Colon (tissue), 2 donors: ENCODE measurements at regions not wholly inside any gene's neighbourhood (a gene's known extent, or its start where the extent isn't known, plus 50 kb on each side); places are given as distances from the start of the nearest gene placed in this dataset.

Source experiments
- FAIRE-seq: peaks from 2 replicates; lab custom pipeline; 2012; peaks lifted over from hg19 to GRCh38; lab: Jason Lieb, UNC
- donor health status: control.
- donor health status: control.

DNA sequence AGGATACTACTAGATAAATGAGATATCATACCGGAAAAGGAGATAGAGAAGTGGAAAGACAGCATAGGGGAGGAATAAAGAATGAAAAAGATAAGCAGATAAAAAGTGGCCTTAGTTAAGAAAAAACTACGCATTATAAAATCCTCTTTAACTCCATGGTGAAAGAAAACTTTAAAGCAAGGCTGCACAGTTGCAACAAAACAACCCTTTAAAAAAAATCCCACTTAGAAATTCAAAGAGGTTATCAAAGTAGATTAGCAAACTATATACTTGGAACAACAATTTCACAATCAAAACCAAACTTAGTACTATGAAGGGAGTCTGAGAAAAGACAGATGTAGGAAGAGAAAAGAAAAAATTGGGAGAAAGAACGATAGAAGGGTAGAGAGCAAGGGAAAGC, 133.4 kb upstream of the OSR1 start:
- no peak for FAIRE-seq

DNA sequence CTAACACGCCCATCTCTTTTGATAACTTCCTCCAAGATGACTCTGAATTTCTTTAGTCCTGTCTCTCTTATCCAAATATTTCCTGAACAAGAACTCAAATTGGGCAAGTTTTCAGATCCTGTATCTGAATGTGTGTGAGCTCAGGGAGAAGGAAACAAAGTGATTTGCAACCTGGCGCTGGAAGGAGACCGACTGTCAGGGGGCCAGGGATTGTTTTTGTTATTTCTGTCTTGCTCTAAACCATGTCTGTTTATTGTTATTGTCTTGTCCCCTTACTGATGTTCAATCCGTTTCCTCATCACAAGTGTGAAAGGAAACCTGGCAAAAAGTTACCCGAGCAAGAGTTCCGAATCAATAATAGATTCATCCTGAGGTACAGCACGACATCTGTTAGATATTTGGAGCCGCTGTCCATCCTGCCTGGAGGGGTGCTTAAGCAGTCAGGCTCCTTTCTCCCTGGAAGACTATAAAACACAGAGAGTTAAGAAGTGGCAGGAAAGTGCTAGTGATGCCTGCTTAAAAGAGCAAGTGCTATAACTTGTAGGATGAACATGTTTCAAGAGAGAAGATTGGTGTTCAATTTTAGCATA, 132.5 kb upstream of the OSR1 start:
- no peak for FAIRE-seq

DNA sequence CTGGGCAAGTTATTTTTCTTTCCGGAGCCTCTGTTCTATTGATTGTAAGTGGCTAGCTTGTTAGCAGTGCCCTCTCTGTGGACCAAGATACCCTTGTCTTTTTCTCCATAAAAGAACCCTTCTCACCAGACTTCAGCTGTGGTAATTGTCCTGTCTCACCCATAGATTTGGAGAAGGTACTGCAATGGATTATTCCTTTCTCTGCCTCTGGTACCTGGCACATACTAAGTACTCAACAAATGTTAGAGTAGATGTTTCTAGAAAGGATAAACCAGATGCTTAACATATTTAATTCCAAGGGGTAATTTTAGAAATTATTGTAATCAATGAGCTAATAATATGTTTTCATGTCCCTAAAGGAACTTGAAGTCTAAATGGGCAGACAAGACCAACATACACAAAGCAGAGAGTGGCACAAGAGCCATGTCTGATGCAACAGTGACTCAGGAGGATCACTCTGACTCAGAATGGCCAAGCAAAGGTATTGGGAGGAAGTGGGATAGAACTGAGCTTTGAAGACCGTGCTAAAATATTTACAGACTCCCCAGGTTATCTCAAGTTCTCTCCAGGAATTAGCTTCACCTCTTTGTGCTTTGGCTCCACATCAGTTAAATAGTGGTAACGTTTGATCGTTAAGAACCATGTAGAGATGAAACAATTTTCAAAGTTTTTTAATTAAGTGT, 129.7 kb upstream of the OSR1 start:
- no peak for FAIRE-seq

DNA sequence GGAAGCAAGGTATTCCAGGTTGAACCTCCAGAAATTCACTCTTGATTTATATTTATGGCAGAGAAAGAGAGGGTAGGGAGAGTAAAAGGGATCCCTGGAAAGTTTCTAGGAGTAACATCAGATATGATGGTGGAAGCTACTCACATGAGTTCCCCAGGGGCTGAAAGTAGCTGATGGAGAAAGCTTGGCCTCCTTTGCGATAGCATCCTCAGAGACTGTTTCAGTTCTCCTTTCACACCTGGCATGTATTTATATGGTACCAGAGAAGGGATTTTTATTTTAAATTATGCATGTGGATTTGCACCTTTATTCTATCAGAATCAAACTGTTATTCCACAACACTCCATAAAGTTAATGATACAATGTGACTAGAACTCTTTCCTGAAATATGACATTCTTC, 126.3 kb upstream of the OSR1 start:
- no peak for FAIRE-seq

DNA sequence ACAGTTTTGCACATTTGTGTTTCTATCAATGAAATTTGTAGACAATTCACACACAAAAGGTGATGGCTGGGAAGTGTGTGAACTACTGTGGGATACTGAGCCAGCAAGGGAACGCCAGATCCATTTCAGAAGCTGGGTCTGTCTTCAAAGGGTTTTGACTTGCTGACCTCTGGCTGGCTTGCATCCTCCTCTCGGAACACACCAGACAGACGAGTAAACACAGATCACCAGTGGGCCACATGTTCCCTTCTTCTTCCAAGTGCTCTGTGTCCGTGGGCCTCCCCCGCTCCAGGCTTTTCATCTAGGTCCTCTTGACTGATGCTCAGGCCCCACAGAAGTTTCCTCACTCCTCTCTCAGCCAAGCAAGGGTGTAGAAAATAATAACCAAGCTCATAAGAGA, 122.2 kb upstream of the OSR1 start:
- no peak for FAIRE-seq

DNA sequence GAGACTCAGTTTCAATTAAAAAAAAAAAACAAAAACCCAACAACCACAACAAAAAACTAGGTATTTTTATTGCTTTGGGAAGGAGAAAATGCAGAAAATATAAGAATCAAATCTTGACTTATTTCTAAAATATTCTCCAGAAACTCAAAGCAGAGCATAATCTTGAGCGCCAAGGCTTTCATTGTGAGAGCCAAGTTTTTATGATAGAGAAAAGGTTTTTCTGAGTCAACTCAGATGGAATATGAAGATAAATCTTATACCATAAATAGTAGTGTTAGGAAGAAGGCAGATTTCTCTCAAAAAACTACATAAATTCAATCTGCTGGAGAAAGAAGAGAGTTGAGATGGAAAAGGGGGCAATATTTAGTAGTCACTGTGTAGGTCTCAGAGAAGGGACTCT, 121.2 kb upstream of the OSR1 start:
- FAIRE-seq: no peak

DNA sequence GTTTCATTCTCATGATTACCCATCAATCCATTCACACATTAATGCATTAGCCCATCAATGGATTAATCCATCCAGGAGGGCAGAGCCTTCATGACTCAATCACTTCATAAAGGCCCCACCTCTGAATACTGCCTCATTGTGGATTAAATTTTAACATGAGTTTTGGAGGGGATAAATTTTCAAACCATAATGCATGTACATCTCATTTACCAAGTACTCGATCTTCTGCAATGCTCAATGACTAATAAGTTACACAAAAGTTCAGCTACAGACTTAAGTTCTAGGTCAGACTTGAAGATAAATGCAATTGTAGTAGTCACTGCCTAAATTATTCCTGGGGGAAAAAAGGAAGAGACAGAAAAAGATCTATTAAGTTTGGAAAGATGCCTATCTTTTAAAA, 120.0 kb upstream of the OSR1 start:
- no peak for FAIRE-seq

DNA sequence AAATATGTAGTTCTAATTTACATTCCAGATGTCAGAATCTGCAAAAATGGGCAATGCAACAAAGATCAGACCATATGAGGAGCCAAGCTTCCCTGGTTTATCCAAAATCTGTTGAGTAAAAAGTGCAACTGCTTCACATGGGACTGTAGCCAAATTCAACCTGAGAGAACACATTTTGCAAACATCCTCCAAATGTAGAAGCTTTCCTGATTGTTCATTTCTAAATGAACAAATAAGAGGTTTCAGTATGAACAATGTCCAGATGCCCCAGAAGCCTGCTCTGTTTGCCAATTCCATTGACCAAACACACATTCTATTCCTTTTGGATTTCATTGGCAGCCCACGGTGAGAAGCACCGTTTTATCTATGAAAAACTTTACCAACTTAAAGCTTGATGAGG, 117.9 kb upstream of the OSR1 start:
- no peak for FAIRE-seq

DNA sequence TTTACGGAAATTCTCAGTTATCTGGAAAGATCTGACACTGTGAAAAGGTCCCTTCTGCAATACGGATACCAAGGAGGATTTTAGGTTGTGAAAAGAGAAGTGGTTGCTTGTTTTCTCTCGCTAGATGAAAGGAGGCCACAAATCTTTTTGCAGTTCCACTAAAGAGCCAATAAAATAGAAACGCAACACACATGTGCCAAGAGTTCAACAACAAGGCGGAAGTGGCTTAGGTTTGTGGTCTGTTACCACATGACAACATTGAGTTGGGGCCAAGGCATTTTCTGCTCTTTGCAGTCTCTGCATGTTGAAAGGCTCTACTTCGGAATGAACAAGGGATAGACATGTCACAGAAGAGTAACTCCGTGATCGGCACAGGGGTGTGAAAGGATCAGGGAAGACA, 115.7 kb upstream of the OSR1 start:
- FAIRE-seq: no peak

DNA sequence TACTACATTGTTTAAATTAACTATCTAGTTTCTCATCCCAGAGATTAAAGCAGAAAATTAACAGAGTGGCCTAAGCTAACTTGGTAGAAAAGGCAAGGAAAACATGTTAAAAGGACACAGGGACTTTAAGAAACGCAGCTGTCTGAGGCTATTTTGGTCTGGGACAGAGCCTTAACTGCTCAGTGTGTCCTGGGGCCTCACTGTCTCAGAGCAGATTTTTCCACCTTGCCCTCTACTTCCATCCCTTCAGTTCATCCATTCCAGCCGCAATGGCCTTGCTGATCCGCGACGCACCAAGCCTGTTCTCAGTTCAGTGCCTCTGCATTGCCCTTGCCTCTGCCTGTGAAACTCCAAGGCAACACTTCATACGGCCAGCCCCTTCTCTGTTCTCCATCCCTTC, 114.9 kb upstream of the OSR1 start:
- FAIRE-seq: no peak

DNA sequence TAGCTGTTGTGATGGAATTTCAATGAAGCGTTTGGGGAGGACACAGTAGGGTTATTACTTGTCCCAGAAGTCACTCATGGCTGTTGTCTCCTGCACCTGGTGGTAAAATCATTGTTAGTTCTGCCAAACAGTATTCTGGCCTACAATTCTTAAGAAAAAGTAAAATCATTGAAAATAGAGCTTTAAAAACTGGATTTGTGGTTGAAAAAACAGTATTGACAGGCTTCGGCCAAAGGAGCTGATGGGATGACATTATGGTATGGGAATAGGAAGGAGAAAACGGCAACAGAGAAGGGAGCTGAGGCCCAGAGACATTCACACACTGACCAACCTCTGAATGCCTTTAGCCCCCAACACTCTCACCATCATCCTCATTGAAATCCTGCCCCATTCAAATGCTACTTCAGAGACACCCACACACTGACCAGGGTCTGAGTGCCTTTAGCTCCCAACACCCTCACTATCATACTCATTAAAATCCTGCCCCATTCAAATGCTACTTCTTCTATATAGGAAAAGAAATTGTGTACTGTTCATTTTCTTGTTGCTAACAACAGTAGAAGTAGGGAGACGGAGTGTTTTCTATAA, 114.1 kb upstream of the OSR1 start:
- no peak for FAIRE-seq

DNA sequence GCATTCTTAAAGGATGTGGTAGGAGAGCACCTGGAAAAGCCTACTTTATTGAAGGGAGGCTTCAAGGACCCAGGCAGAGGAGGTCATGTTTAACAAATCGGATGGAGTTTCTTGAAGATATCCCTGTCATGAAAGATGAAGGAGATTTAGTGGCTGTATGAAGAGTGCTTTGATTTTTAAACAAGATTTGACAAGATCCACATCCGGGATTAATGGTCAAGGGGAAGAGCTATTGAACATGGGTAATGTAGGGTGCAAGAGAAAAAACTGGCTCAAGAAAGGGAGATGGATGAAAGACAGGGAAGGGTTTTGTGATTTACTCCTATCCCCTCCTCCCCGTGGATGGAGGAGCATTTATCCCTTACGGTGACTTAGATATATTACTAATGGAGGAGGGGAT, 113.1 kb upstream of the OSR1 start:
- FAIRE-seq: no peak

DNA sequence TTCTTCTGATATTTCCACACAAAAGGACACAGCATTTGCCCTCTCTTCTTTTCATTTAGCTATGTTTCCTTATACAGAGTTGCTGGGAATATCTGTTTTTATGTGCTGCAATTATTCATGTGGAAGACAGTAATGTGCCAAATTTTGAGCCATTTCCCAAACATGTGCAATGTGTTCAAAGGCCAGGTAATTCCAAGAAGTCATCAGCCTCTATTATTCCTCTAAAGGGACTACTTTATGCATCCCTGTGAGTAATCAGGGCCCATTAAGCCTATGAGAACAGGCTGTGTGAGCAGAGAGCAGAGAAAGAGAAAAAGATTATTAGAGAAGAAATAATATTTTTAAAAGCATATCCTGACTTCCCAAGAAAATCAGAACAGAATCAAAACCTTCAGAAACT, 107.6 kb upstream of the OSR1 start:
- no peak for FAIRE-seq

DNA sequence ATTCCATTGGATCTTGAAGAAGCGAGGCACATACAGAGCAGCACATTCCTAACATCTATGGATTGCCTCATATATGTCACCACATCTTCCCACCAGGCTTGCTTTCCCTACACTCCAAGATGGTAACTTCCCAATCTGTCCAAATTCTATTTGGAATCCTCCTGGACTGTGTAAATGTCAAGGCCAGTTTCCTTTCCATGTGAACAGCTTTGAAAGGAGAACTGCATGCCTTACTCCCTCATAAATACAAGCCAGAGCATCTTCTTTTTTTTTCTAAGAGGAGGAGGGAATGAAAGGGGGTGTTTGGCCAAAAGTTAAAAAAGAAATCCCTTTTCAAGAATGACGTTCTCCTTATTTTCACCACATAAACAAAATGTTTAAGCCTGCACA, 103.8 kb upstream of the OSR1 start:
- FAIRE-seq: no peak

DNA sequence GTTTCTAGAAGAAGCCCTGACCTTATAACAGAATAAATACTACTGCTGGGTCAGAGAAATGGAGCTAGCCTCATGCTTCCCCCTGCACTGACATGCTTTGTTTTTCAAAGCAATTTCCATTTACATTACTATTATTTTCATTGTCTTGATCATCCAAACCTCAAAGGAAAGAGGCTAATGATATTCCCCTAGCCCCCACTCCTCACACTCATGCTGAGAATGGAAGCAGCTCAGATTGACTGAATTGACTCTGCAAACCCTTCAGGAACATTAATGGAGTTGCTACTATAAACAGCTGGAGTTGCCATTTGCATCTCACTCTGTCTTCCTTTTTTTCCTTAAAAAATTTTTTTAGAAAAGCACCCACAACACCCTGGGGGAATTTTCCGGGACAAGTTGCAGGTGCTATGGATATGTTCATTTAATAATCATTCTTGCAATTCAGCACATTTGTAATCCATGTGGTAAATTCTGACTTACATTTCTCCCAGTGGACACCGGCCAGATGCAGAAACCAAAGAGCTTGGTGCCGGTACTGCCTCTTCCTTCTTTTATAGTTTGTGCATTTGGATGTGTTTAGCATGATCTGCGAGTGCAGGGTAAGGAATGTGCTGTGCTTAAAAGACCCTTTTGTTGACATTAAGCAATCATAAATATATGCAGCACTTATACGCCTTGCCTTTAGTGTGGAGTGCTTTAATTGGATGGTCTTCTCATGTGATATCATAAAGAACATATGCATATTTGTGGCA, 103.3 kb upstream of the OSR1 start:
- FAIRE-seq: no peak

DNA sequence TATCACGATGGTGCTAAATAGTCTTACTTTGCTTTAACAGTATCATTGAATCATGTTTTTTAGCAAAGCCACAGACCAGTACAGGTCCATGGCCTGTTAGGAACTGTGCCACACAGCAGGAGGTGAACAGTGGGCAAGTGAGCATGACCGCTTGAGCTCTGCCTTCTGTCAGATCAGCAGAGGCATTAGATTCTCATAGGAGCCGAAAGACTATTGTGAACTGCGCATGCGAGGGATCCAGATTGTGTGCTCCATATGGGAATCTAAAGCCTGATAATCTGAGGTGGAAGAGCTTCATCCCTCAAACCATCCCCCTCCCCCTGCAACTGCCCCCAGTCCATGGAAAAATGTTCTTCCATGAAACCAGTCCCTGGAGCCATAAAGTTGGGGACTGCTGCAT, 102.3 kb upstream of the OSR1 start:
- FAIRE-seq: no peak

DNA sequence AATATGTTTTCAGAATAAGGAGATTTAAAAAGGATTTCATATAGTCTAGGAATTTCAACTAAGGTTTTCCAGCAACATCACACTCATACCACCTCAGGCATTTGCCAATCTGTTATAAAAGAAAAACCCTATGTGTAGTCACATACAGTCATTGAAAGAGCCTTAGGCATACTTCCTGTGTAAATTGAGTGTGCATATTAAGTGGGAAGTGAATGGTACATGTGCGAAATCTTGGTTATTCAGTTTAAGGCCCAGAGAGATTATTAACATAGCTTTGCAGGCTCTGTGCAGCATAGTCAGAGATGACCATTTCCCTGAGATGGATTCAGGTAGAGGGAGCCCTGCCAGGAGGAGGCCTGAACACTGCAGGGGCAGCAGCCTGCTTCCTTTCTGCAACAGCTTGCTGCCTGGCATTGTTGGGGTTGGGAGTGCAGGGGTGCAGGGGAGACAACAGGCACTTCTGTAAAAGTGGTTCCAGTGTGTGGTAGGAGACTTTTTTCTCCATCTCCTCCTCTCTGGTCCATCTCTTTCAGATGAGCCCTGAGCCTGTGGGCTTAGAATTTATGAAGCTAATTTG, 100.1 kb upstream of the OSR1 start:
- no peak for FAIRE-seq

DNA sequence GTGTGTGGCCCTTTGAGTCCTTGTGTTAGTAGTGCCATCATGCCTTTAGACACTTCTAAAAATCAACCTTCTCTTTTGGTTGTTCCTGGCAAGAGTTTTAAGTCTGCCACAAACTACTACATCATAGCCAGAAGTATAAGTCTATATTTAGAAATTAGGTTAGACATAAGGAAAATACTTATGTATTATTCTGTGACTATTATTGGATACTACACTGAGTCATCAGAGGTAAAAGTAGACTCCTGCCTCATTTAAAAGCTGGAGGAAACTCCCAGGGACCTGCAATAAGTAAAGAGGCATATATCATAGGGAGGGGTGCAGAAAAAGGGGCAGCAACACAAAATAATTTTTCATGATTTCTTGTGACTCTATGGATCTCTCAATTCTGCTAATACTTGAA, 99.4 kb upstream of the OSR1 start:
- FAIRE-seq: no peak

DNA sequence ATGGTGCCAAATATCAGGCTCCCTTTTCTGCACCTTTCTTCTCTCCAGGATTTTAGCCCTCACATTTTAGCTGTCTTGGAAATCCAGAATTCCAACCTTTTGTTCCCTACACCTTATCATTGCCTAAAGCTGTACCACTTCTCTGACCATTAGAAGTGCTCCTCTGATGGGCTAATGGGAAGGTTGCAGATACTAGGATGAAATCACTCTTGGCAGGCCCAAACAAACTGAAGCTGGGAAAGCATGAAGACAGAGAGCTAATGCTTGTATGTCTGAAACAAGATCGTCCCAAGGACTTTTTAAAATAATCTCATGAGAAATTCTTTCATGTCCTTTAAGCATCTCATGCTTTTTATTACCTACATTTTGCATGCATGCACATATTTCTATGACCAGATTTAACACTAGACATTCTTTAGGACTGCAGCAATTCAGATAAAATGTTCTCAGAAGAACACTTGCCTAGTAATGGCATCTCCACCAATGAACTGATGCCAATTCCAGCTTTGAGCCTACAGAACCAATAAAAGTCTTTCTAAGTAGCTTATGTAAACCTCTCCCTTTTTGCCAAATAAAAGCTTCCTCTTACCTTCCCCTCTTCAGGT, 98.4 kb upstream of the OSR1 start:
- FAIRE-seq: no peak

DNA sequence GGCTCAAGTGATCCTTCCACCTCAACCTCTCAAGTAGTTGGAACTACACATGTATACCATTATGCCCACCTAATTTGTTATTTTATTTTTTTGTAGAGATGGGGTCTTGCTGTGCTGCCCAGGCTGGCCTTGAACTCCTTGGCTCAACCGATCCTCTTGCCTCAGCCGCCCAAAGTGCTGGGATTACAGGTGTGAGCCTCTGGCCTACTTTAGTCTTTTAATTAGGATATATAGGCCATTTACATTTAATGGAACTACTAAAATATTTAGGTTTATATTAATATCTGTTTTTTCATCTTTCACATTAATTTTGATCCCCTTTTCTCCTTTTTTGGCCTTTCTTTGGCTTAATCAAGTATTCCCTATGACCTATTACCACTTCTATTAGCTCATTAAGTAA, 95.7 kb upstream of the OSR1 start:
- no peak for FAIRE-seq

DNA sequence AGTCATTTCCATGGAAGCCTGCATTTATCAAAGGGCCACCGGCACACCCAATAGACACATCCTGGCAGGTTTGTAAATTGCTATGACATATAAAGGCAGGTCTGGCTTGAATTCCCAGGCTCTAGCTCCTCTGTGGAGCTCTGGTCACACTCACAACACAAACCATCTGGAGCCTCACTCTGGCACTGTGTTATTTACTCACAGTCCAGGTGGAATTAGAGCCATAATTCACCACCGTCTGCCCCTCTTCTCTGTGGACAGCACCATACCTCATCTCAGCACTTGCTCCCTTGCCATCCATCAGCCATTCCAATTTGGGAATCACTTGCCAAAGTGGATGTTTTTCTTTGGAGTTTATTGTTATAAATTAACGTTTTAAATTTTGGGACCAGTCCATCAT, 84.3 kb upstream of the OSR1 start:
- FAIRE-seq: no peak

DNA sequence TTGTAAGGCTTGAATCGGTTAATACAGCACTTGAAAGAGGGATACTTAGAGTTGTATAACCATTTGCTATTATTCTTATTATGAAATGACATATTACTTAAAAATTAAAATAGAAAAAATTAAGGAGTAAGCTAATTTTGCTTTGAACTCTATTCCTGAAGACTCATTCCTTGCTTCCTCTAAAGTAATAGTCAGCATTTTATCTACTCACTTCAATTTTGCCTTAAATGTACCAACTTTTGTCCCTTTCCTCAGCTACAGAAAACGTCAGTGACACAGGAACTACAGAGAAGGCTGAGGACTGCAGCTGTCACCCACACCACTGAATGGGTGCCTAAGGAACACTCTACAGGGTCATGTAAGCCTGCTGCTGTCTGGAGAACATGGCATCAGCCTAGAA, 80.7 kb upstream of the OSR1 start:
- no peak for FAIRE-seq

DNA sequence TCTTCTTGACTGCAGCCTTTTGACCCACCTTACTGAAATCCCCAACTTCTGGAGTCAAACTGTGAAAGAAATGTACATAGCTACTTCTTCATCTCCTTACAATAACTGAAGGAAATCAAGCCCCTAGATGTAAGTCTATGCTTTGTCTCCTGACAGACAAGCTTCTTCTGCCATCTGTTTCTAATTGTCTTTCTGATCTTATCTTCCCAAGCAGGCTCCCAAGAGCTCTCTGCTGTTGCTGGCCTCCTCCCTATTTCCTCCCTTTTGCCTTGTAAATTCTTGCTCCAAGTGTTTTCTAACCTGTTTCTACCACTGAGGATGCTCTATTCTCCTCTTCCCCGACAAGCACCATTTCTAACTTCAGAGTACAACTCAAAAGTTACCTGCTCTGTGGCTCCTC, 77.4 kb upstream of the OSR1 start:
- no peak for FAIRE-seq
